HCT116 (cell line): ENCODE measurements at regions not wholly inside any gene's neighbourhood (a gene's known extent, or its start where the extent isn't known, plus 50 kb on each side); places are given as distances from the start of the nearest gene placed in this dataset.

Experiments
- ATAC-seq: fragments of 200-7000 bp; cut with Tn5 transposase; 2 replicates; pipeline ENCODE4 v1.9.1; 2020; ENCODE audit warnings: mild to moderate bottlenecking, moderate library complexity
- BruUV-seq: library from RNA; stranded (reverse); fragments of 400-500 nt; replicated peaks from 2 replicates; lab custom pipeline; 2021; lab: Mats Ljungman, UMichigan
- CTCF ChIA-PET: fragments of 300-600 bp; sonication (Branson Sonifier 250); formaldehyde crosslinking; loops from one replicate; lab custom pipeline; 2021; ENCODE audit warnings: antibody characterized with exemption; lab: Charles Lee
- POLR2A ChIA-PET: fragments of 300-600, 350-600 bp; sonication (Branson Sonifier 250); formaldehyde crosslinking; loops from one replicate; lab custom pipeline; 2021; ENCODE audit warnings: antibody characterized with exemption; lab: Charles Lee
- RAD21 ChIA-PET, 2 experiments: fragments of 300-600 bp; sonication (Branson Sonifier 250); formaldehyde crosslinking; loops; one replicate each; lab custom pipeline; 2023; ENCODE audit warnings: low total read pairs in 2 of 2; ENCODE audit not compliant: uncharacterized antibody in 2 of 2, unreplicated experiment in 2 of 2, low non-redundant PET in 1 of 2; lab: Charles Lee
- DNase-seq: peaks from one replicate; pipeline ENCODE4 v3.0.0-alpha.2; 2010; ENCODE audit warnings: low read depth, low spot score
- H2AFZ ChIP-seq: fragments of 200-600 bp; shearing (Covaris generic), sonication (generic); 2 replicates; pipeline ENCODE4 v1.6.1; 2017; ENCODE audit warnings: low read depth, mixed run types, mixed read lengths, antibody characterized with exemption, low read length; ENCODE audit not compliant: poor library complexity, severe bottlenecking
- H3K27ac ChIP-seq: 2 replicates; pipeline ENCODE4 v1.5.1; 2012; ENCODE audit warnings: low read depth, low read length
- H3K27me3 ChIP-seq: fragments of 200-600 bp; sonication (generic); 2 replicates; pipeline ENCODE4 v1.6.1; 2016; ENCODE audit warnings: mixed run types, low read length, mixed read lengths; ENCODE audit not compliant: insufficient read depth
- H3K36me3 ChIP-seq, 2 experiments: fragments of 200-500 bp in 1 of 2; fragments of 200-600 bp in 1 of 2; sonication (Bioruptor generic) in 1 of 2; sonication (generic) in 1 of 2; 2 replicates each; pipeline versions ENCODE4 v1.5.1 to v1.6.1; 2014 to 2016; ENCODE audit warnings: low read length in 2 of 2, inconsistent platforms in 1 of 2, mixed read lengths in 1 of 2, mixed run types in 1 of 2; ENCODE audit not compliant: insufficient read depth in 2 of 2, control insufficient read depth in 1 of 2
- H3K4me1 ChIP-seq, 2 experiments: fragments of 200-600 bp in 1 of 2; sonication (generic) in 1 of 2; 2 replicates each; pipeline versions ENCODE4 v1.5.1 to v1.6.1; 2012 to 2017; ENCODE audit warnings: low read length in 2 of 2, inconsistent platforms in 1 of 2, mild to moderate bottlenecking in 1 of 2, mixed read lengths in 1 of 2, mixed run types in 1 of 2, moderate library complexity in 1 of 2; ENCODE audit not compliant: insufficient read depth in 2 of 2, control insufficient read depth in 1 of 2
- H3K4me2 ChIP-seq: fragments of 200-600 bp; sonication (generic); 2 replicates; pipeline ENCODE4 v1.6.1; 2017; ENCODE audit warnings: mixed run types, low read length, mixed read lengths
- H3K4me3 ChIP-seq, 2 experiments: fragments of 200-600 bp in 1 of 2; sonication (generic) in 1 of 2; replicated peaks in 1 of 2; 2 replicates each; pipeline ENCODE4 v1.5.1; 2011 to 2016; ENCODE audit warnings: low read length in 2 of 2, control low read depth in 1 of 2, low read depth in 1 of 2, mild to moderate bottlenecking in 1 of 2, mixed read lengths in 1 of 2, mixed run types in 1 of 2
- H3K79me2 ChIP-seq: fragments of 200-600 bp; sonication (generic); 2 replicates; pipeline ENCODE4 v1.6.1; 2017; ENCODE audit warnings: mild to moderate bottlenecking, mixed run types, low read length, moderate library complexity, mixed read lengths; ENCODE audit not compliant: insufficient read depth
- H3K9ac ChIP-seq: fragments of 200-600 bp; sonication (generic); 2 replicates; pipeline ENCODE4 v1.6.1; 2016; ENCODE audit warnings: low read length, mixed read lengths
- H3K9me2 ChIP-seq: fragments of 200-600 bp; sonication (generic), shearing (Covaris generic); 2 replicates; pipeline ENCODE4 v1.6.1; 2017; ENCODE audit warnings: mixed run types, mild to moderate bottlenecking, moderate library complexity; ENCODE audit not compliant: insufficient read depth
- H3K9me3 ChIP-seq, 2 experiments: fragments of 200-500 bp in 1 of 2; fragments of 200-600 bp in 1 of 2; sonication (Bioruptor generic) in 1 of 2; sonication (generic) in 1 of 2; 2 replicates each; pipeline ENCODE4 v1.6.1; 2014 to 2017; ENCODE audit warnings: low read length in 2 of 2, mixed read lengths in 2 of 2, inconsistent platforms in 1 of 2, low read depth in 1 of 2, mild to moderate bottlenecking in 1 of 2, mixed run types in 1 of 2, moderate library complexity in 1 of 2; ENCODE audit not compliant: control insufficient read depth in 1 of 2, insufficient read depth in 1 of 2
- H4K20me1 ChIP-seq: fragments of 200-600 bp; sonication (generic), shearing (Covaris generic); 2 replicates; pipeline ENCODE4 v1.6.1; 2017; ENCODE audit warnings: mixed run types, mild to moderate bottlenecking, moderate library complexity; ENCODE audit not compliant: insufficient read depth
- CBX3 ChIP-seq: IDR thresholded peaks from 2 replicates; pipeline ENCODE4 v1.6.1; 2012; ENCODE audit warnings: low read depth
- EGR1 ChIP-seq: IDR thresholded peaks from 2 replicates; pipeline ENCODE4 v1.6.1; 2012; ENCODE audit warnings: low read depth
- ELF1 ChIP-seq: IDR thresholded peaks from 2 replicates; pipeline ENCODE4 v1.6.1; 2012; ENCODE audit warnings: low read depth, borderline replicate concordance
- EZH2 ChIP-seq: fragments of 200-600 bp; sonication (generic); IDR thresholded peaks from 2 replicates; pipeline ENCODE4 v1.6.1; 2017; ENCODE audit warnings: antibody characterized with exemption, mixed run types
- FOSL1 ChIP-seq: IDR thresholded peaks from 2 replicates; pipeline ENCODE4 v1.6.1; 2012; ENCODE audit warnings: low read depth
- POLR2A ChIP-seq: IDR thresholded peaks from 2 replicates; pipeline ENCODE4 v1.7.0; 2011; ENCODE audit warnings: borderline replicate concordance; ENCODE audit not compliant: insufficient read depth, insufficient read length; ENCODE audit errors: extremely low read depth
- RAD21 ChIP-seq: IDR thresholded peaks from 2 replicates; pipeline ENCODE4 v1.6.1; 2012; ENCODE audit warnings: low read depth, mild to moderate bottlenecking
- intact Hi-C: fragments of 100-400 bp; cut with micrococcal nuclease; formaldehyde crosslinking; loops from 2 replicates; pipeline ENCODE4 v1.10.0; 2022
- TF ChIP-seq, protein P1 (sequence below): IDR thresholded peaks from 2 replicates; pipeline ENCODE4 v1.6.1; 2012; ENCODE audit warnings: low read depth
- TF ChIP-seq, protein P2 (sequence below), 3 experiments: fragments of 200-600 bp in 1 of 3; sonication (generic) in 1 of 3; IDR thresholded peaks in 2 of 3; conservative IDR thresholded peaks in 1 of 3; 2 replicates each; pipeline ENCODE4 v1.5.1; 2012 to 2017; ENCODE audit warnings: low read depth in 2 of 3, low read length in 2 of 3, antibody characterized with exemption in 1 of 3, borderline replicate concordance in 1 of 3, control low read depth in 1 of 3, mild to moderate bottlenecking in 1 of 3, mixed read lengths in 1 of 3, mixed run types in 1 of 3, moderate library complexity in 1 of 3; ENCODE audit not compliant: insufficient read depth in 1 of 3

- TF ChIP-seq, protein P1, sequence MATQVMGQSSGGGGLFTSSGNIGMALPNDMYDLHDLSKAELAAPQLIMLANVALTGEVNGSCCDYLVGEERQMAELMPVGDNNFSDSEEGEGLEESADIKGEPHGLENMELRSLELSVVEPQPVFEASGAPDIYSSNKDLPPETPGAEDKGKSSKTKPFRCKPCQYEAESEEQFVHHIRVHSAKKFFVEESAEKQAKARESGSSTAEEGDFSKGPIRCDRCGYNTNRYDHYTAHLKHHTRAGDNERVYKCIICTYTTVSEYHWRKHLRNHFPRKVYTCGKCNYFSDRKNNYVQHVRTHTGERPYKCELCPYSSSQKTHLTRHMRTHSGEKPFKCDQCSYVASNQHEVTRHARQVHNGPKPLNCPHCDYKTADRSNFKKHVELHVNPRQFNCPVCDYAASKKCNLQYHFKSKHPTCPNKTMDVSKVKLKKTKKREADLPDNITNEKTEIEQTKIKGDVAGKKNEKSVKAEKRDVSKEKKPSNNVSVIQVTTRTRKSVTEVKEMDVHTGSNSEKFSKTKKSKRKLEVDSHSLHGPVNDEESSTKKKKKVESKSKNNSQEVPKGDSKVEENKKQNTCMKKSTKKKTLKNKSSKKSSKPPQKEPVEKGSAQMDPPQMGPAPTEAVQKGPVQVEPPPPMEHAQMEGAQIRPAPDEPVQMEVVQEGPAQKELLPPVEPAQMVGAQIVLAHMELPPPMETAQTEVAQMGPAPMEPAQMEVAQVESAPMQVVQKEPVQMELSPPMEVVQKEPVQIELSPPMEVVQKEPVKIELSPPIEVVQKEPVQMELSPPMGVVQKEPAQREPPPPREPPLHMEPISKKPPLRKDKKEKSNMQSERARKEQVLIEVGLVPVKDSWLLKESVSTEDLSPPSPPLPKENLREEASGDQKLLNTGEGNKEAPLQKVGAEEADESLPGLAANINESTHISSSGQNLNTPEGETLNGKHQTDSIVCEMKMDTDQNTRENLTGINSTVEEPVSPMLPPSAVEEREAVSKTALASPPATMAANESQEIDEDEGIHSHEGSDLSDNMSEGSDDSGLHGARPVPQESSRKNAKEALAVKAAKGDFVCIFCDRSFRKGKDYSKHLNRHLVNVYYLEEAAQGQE: no peak
- no peak for TF ChIP-seq FOSL1
- TF ChIP-seq, all 23 proteins: peak for 0
Observed at GRCh38 chr18:56517761-56518160, 120.6 kb downstream of the TXNL1 start (continued).

DNA sequence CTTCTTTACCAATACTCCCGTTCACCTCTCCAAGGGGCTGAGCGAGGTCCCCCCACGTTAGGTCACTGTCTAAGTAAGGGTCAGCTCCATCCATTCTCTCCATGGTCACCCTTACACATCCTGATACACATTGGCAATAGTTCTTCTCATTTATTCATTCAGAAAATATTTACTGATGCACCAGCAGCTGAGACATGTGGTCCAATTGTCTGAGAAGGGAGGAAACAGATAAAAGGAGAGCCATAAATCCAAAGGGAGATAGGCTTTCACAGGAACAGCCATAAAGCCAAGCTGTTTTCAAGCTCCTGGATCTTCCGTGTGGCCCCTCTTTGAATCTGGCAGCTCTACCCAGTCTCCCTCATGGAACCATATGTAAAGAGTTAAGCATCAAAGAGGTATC, 121.2 kb downstream of the TXNL1 start:
- Histone ChIP-seq H3K9ac (no peak overlapping the region), H3K27me3 (peaks cover 12% of the 10 kb centered on the region), H3K4me1 (no peaks in the 10 kb centered on the region), H3K27ac (no peak overlapping the region), H3K9me2 (no peaks in the 10 kb centered on the region), H3K36me3 (no peaks in the 10 kb centered on the region), H2AFZ (no peak overlapping the region), H3K9me3 (no peaks in the 10 kb centered on the region), H4K20me1 (no peaks in the 10 kb centered on the region)
- POLR2A ChIA-PET: no interaction called here
- no TSS peak for BruUV-seq
- no peak for TF ChIP-seq CBX3
- TF ChIP-seq, all 23 proteins: peak for 0
- H3K4me3 ChIP-seq: no peak overlapping the region
- no peaks in the 10 kb centered on the region for H3K79me2 ChIP-seq
- intact Hi-C loops: no loop called here
- ATAC-seq: no peak
- no peak for DNase-seq
- RAD21 ChIA-PET: no interaction called here
- CTCF ChIA-PET: no interaction called here
- no peak overlapping the region for H3K4me2 ChIP-seq

GRCh38 chr18:56516789-56517188, 121.6 kb downstream of the TXNL1 start:
- no peak overlapping the region for H3K4me2 ChIP-seq
- ChIA-PET CTCF (no interaction called here), RAD21 (no interaction called here)
- H3K36me3 ChIP-seq: no peaks in the 10 kb centered on the region
- no peaks in the 10 kb centered on the region for H3K9me2 ChIP-seq
- H3K27me3 ChIP-seq: peaks cover 12% of the 10 kb centered on the region
- H3K79me2 ChIP-seq: no peaks in the 10 kb centered on the region
- H2AFZ ChIP-seq: no peak overlapping the region
- no peaks in the 10 kb centered on the region for H4K20me1 ChIP-seq
- no peak for ATAC-seq
- H3K9me3 ChIP-seq: no peaks in the 10 kb centered on the region
- no peak overlapping the region for H3K27ac ChIP-seq
- intact Hi-C loops: no loop called here
- no peaks in the 10 kb centered on the region for H3K4me1 ChIP-seq
- TF ChIP-seq EGR1: no peak
- TF ChIP-seq RAD21: no peak
- TF ChIP-seq, protein P2, sequence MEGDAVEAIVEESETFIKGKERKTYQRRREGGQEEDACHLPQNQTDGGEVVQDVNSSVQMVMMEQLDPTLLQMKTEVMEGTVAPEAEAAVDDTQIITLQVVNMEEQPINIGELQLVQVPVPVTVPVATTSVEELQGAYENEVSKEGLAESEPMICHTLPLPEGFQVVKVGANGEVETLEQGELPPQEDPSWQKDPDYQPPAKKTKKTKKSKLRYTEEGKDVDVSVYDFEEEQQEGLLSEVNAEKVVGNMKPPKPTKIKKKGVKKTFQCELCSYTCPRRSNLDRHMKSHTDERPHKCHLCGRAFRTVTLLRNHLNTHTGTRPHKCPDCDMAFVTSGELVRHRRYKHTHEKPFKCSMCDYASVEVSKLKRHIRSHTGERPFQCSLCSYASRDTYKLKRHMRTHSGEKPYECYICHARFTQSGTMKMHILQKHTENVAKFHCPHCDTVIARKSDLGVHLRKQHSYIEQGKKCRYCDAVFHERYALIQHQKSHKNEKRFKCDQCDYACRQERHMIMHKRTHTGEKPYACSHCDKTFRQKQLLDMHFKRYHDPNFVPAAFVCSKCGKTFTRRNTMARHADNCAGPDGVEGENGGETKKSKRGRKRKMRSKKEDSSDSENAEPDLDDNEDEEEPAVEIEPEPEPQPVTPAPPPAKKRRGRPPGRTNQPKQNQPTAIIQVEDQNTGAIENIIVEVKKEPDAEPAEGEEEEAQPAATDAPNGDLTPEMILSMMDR (IDR thresholded peaks at IDR 0.05 in 2 of 3, conservative IDR thresholded peaks at IDR 0.05 in 1 of 3; ENCODE audit: borderline replicate concordance in 1 of 3, insufficient read depth in 1 of 3, low read depth in 2 of 3, low read length in 2 of 3): no peak
- no peak for TF ChIP-seq EZH2
- no peak for TF ChIP-seq POLR2A
- TF ChIP-seq ELF1: no peak
- TF ChIP-seq, all 23 proteins: peak for 0
- BruUV-seq: no TSS peak
- DNase-seq: no peak
- H3K9ac ChIP-seq: no peak overlapping the region
- H3K4me3 ChIP-seq: no peak overlapping the region
- POLR2A ChIA-PET: no interaction called here
